ENCODE measurements at regions not wholly inside any gene's neighbourhood (a gene's known extent, or its start where the extent isn't known, plus 50 kb on each side); places are given as distances from the start of the nearest gene placed in this dataset.

DNA sequence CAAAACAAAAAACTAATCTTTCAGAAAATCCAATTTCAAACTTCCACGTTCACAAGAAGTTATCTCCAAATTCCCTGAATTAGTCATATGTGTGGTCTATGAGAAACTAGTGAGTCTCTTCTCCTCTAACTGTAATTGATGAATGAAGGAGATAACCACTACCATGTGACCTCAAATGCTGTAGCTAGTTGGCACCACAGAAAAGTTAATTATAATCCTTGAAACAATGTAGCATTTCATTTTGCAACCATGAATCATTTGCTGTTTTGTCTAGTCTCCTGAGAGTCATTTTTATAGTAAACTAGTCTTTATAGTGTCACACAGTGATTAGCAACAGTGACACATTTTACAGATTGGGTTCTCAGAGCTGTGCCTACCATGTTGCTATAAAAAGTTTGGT, 287.5 kb downstream of the LRRIQ3 start:
- TF ChIP-seq PATZ1 (CRISPR knock-in tag; IDR thresholded peaks at IDR 0.05; ENCODE audit: borderline replicate concordance), result no peak
- no peak for TF ChIP-seq ZC3H10 (CRISPR knock-in tag; IDR thresholded peaks at IDR 0.05)
- TF ChIP-seq SNAI2 (CRISPR knock-in tag; IDR thresholded peaks at IDR 0.05), result no peak
- TF ChIP-seq RARB (CRISPR knock-in tag; IDR thresholded peaks at IDR 0.05), result no peak
- no peak for TF ChIP-seq ZFP3 (CRISPR knock-in tag; IDR thresholded peaks at IDR 0.05)
- TF ChIP-seq CSRNP3 (CRISPR knock-in tag; IDR thresholded peaks at IDR 0.05), result no peak
- TF ChIP-seq TCF4 (CRISPR knock-in tag; IDR thresholded peaks at IDR 0.05; ENCODE audit: borderline replicate concordance), result no peak
- no peak for TF ChIP-seq OSR1 (CRISPR knock-in tag; IDR thresholded peaks at IDR 0.05)
